Cerebellar nuclear complex (tissue), 1 donor: ENCODE measurements at regions not wholly inside any gene's neighbourhood (a gene's known extent, or its start where the extent isn't known, plus 50 kb on each side); places are given as distances from the start of the nearest gene placed in this dataset.
A peak's percentile ranks its signal among the peaks of the same experiment; 100 is the strongest.

Experiments used
- DNase-seq, 2 experiments: peaks; one replicate each; lab custom pipeline; 2025; lab: John Stamatoyannopoulos, UW

- DNase-seq, result peak in 1 of 2 experiments; percentile 26
These were observed 386.4 kb upstream of the TNRC6C start for GRCh38 chr17:77572065-77572601.

- no peak for DNase-seq
These were observed 385.7 kb upstream of the TNRC6C start for GRCh38 chr17:77572851-77573250.

GRCh38 chr17:77577491-77577890, 381.0 kb upstream of the TNRC6C start:
- DNase-seq, result no peak

DNA sequence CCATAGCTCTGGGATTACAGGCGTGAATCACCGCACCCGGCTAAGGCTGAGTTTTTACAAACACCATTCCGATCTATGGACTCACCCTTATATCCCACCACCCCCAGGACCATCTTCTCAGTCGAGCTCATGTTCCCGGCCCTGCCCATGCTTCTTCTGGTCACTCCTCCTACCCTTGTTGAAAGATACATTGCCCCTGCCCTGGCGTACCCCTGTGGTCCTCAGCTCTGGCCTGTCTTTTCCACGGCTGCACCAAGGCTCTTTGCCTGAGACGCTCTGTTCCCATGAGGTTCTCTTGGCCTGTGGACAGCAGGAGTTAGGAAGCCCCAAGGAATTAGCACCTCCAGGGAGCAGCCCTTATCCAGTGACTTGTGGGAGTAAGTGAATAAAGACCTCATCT, 379.4 kb upstream of the TNRC6C start:
- no peak for DNase-seq

- no peak for DNase-seq
These were observed 378.8 kb upstream of the TNRC6C start for GRCh38 chr17:77579682-77580081.

DNA sequence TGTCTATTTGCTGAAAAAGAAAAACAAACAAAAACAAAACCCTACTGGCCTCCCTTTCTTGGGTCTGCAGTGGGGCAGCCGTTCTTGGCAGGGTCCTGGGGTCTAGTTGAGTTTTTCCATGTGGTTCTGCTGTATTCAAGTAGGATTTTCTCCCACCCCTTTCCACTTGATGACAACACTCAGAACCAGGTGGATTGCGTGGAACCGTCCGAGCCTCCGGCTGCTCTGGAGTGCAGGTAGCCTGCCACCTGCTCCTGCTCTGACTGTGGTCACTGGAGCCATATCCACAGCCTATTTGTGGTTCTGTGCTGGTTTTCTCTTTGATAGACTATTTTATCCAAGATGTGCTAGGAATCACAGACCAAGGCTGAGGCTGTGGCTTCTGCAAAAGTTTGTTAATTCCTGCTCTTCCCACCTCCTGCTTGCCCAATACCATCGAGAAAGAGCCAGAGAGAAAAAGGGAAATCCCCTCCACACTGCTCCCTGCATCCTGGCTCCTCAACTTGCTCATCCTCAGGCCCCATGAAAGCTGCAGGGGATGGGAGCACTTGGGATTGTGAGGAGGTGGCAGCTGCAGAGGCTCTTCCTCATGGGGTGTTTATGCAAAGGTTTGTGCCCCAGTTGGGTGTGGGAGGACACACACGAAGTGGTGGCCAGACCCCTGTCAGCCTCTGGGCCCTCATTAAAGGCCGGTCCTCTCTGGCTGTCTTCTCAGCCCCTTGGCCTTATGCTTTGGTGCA, 377.8 kb upstream of the TNRC6C start:
- DNase-seq, result no peak

DNA sequence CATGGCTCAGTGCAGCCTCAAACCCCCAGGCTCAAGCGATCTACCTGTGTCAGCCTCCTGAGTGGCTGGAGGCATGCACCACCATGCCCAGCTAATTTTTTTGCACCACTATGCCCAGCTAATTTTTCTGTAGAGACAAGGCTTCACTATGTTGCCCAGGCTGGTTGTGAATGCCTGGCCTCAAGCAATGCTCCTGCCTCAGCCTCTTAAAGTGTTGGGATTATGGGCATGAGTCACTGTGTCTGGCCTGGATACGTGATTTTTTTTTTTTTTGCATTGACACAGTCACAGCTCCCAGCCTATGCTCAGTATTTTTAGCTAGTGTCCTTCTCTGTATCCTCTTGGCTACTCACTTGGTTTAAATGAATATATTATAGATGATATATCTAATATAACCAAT, 377.0 kb upstream of the TNRC6C start:
- DNase-seq, result no peak

DNA sequence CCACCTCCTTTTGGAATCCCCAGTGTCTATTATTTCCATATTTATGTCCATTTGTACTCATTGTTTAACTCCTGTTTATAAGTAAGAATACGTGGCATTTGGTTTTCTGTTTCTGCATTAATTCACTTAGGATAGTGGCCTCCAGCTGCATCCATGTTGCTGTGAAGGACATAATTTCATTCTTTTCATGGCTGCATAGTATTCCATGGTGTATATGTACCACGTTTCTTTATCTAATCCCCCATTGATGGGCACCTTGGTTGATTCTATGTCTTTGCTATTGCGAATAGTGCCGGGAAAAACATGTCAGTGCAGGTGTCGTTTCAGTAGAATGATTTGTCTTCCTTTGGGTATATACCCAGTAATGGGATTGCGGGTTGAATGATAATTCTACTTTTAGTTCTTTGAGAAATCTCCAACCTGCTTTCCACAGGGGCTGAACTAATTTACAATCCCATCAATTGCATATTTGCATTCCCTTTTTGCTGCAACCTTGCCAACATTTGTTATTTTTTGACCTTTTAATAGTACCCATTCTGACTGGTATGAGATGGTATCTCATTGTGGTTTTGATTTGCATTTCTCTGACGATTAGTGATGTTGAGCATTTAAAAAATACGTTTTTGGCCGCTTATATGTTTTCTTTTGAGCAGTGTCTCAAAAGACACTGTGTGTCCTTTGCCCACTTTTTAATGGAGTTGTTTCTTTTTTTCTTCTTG, 373.2 kb upstream of the TNRC6C start:
- DNase-seq, result no peak

GRCh38 chr17:77590951-77591735, 367.4 kb upstream of the TNRC6C start:
- no peak for DNase-seq

- DNase-seq, result no peak
These were observed 366.2 kb upstream of the TNRC6C start for GRCh38 chr17:77592106-77592865.

DNA sequence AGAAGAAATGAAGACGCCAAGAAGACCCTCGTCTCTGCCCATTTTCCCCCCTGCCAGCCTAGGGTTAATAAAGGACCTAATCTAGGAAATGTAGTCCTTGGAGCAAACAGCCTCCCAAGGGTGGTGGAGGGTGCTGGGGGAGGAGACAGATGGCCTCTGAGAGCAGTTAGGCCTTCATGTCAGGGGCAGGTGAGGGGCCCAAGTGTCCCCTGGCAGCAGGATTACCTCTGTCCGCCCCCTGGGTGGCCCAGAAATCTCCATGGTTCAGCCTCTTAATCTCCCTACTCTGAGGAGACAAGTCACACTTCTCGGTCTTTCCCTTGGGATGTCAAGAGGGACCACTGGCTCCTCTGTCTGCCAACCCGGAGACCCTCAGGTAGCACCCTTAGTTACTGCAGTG, 365.4 kb upstream of the TNRC6C start:
- DNase-seq, result no peak

DNA sequence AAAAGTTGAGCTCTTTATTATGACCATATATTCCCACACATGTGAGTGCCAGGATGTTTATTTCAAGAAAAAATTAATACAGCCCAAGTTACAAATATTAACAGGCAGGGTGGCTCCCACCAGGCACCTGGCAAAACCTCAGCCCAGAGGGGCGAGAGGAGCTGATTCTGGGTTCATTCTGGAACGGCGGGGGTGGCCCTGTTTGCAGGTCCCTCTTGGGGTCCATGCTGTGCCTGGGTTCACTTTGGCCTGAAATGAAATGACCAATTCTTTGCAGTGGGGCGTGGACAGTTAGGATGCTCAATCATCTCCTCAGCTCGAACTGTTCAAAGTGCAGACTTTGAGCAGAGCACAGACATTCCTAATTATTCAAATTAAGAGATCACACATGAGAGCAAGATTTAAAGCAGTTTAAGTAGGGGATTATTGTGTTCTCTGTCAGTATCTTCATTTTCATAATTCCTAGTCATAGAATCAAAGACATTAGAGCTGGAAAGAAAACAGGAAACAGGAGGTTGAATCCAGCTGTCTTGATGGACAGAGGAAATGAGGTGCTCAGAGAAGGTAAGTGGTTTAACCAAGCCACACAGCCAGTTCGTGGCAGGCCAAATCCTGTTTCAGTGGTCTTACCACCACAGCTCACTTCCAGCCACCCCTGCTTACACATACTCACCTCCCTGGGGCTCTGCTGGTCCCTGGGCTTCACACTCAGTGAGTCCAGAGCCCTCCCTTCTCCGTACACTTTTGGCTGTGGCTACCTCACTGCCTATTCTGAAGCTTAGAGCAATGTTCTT, 363.9 kb upstream of the TNRC6C start:
- no peak for DNase-seq

GRCh38 chr17:77596491-77597417, 361.7 kb upstream of the TNRC6C start:
- DNase-seq, result no peak

- DNase-seq, result no peak
These were observed 360.9 kb upstream of the TNRC6C start for GRCh38 chr17:77597418-77598240.

DNA sequence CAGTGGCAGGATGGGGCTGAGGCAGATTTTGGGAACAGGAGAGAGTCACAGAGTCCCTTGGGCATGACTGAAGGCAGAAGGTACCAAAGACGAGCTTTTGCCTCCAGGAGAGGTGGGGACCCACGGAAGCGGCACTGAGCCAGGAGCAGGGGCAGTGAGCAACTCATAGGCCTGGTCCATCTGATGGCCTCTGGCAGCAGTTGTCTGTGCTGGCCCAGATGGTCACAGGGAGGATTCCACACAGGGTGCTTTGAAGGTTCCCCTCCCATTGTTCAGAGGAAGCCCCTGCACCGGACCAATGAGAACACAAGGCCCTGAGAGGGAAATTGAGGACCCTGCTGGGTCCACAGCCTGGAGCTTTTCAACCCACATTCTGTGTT, 360.3 kb upstream of the TNRC6C start:
- no peak for DNase-seq

DNA sequence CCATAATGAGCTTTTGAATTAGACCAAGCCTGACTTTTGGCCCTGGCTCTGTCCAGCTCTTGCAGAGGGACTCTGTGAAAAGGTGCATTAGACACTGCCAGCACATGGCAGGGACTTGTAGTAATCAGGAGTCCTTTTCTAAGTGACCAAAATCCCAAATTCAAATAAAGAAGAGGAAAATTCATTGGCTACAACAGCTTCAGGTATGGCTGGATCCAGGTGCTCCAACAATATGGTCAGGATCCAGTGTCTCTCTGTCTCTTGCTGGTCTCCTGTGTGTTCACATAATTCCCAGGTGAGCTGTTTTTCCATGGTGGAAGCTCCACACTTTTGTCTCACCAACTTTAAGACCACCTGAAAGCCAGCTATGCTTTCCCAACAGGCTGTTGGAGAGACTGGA, 358.8 kb upstream of the TNRC6C start:
- no peak for DNase-seq

DNA sequence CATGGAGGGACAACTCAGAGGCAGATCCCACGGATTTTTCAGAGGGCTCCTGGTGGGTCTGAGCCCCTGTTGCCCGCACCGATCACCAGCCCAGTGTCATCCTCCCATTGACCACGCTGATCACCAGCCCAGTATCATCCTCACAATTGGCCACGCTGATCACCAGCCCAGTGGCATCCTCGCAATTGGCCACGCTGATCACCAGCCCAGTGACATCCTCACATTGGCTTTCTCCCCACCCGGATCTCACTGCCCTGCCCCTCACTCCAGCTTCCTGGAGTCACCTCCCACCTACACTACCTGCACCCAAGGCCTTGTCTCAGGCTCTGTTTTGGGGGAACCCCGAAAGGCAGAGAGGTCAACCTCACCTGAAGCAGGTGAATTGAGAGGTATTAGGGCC, 358.2 kb upstream of the TNRC6C start:
- no peak for DNase-seq

DNA sequence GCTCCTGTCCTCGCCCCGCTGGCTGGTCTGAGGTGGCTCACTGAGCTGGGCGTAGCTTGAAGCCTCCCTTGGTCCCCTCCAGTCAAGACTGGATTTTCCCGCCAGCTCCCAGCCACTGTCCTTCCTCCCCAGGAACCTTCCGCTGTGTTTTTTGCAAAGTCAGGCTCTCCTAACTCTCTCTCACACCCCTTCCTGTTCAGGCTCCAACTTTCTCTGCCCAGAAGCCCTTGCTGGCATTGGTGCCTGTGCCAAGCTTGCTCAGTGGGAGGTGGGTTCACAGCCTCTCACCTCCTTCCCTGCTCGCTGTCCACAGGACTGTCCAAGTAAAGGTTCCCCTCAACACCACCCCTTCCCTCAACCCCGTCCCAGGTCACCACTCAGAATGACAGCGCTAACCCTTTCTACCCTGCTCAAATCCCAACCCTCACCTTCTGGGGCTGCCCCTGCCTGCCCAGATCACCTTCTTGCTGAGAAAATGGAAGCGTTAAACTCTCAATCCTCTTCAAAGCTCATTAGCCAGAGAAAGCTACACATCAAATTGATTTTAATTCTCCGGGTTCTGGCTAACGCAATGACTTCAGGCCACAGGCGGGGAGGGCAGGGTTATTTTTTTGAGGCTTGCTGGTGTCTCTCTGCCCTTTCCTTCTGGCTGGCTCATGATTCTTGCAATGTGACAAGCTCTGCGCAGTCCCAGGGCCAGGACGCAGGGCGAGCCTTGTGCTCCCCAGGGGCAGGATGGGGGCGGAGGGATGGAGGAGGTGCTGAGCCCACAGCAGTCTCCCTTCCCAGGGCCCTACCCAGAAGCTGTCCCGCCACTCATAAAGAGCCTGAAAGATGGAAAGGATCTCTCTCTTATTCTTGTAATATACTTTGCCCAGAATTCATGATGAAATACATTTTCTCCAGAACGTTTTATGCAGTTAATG, 357.2 kb upstream of the TNRC6C start:
- DNase-seq, result no peak
